Muscle of back (tissue), 3 donors: ENCODE measurements at regions not wholly inside any gene's neighbourhood (a gene's known extent, or its start where the extent isn't known, plus 50 kb on each side); places are given as distances from the start of the nearest gene placed in this dataset.
"Not testable (repeated sequence)": the region's sequence is repeated elsewhere in the genome, so short reads cannot be mapped to it uniquely, and the experiment has no call there.

Source experiments
- DNase-seq, 3 donors: peaks; one replicate each; pipeline versions ENCODE4 v3.0.0 to v3.0.0-alpha.2; 2013

DNA sequence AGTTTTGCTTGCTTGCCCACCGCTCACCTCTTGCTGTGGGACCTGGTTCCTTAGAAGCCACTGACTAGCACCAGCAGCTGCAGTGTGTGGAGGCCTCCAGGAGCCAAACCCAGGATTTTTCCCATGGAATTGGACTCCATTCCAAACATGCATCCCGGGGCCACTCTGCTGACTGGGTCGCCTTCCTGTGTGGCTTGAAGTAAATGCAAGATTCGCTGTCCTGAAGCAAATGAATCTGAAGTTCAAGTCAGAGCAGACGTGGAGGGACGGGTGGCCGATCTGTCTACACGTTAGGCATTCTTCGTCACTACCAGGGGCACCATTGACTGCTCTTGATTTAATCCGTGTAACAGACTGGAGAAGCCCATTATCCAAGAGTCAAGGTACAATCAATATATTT is 109.0 kb downstream of the SHOX start:
- DNase-seq = no peak

DNA sequence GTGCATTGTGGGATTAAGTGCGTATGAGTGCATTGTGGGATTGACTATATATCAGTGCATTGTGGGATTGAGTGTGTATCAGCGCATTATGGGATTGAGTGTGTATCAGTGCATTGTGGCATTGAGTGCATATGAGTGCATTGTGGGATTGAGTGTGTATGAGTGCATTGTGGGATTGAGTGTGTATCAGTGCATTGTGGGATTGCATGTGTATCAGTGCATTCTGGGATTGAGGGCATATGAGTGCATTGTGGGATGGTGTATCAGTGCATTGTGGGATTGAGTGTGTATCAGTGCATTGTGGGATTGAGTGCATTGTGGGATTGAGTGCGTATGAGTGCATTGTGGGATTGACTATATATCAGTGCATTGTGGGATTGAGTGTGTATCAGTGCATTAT is 106.4 kb downstream of the SHOX start:
- not testable (repeated sequence) for DNase-seq

DNA sequence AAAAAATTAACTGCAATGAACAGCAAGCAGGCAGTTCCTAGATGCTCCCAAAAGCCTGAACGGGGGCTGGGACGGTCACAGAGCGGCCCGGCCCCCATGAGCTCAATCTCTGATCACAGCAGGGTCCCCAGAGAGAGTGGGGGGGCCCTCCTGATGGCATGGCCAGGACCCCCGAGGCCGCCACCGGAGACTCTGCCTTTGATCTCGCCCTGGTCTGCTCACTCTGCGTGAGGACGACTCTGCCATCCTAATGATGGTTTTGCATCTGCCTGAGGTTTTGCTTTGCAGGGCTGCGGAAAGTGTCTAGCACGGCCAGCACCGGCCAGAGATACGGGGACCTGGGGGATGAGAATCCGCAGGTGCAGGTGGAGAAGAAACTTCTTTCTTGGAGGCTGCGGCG is 103.8 kb downstream of the SHOX start:
- no peak for DNase-seq

DNA sequence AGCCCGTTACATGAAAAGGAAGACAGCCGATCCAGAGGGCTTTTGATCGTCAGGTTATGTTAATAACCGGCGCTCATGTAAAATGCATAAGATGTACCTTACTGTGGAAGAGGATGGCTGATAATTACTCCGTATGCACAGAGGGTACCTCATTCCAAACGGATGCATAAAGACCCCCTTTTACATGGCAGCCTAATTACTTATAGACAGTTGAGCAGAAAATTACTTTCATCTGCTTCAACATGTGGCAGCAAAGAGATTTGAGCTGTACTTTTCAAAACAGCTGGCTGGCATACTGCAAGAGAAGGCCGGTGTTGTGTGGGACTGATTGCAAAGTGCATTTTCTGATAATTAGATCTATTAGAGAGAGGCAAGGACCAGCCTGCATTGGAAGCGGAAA is 103.4 kb downstream of the SHOX start:
- DNase-seq = no peak

DNA sequence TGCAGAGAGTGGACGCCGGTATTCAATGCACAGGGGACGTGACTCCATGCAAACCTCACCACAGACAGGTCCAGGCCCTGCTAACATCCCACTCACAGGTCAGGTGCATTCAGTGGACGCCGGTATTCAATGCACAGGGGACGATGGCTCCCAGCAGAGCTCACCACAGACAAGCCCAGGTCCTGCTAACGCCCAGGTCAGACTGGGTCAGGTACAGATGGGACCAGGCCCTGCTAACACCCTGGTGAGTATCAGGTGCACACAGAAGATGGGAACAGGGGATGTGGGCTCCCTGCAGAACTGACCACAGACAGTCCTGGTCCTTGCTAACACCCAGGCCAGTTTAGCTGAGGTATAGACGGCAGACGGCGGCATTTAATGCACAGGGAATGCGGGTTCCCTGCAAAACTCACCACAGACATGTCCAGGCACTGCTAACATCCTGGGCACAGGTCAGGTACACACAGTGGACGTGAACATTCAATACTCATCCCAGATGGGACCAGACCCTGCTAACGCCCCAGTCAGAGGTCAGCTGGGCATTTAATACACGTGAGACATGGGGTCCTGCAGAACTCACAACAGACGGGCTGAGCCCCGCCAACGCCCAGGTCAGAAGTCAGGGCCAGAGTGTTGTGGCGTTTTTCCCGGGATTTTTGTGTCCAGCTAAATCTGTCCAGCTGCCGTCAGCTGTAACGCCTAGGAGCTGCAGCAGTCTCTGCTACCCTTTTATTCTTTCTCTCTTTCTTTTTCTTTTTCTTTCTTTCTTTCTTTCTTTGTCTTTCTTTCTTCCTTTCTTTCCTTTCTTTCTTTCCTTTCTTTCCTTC is 99.2 kb downstream of the SHOX start:
- DNase-seq = no peak

DNA sequence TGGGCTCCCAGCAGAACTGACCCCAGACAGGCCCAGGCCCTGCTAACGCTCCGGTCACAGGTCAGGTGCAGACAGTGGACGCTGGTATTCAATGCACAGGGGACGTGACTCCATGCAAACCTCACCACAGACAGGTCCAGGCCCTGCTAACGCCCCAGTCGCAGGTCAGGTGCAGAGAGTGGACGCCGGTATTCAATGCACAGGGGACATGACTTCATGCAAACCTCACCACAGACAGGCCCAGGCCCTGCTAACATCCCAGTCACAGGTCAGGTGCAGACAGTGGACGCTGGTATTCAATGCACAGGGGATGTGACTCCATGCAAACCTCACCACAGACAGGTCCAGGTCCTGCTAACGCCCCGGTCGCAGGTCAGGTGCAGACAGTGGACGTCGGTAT is 98.5 kb downstream of the SHOX start:
- not testable (repeated sequence) for DNase-seq

DNA sequence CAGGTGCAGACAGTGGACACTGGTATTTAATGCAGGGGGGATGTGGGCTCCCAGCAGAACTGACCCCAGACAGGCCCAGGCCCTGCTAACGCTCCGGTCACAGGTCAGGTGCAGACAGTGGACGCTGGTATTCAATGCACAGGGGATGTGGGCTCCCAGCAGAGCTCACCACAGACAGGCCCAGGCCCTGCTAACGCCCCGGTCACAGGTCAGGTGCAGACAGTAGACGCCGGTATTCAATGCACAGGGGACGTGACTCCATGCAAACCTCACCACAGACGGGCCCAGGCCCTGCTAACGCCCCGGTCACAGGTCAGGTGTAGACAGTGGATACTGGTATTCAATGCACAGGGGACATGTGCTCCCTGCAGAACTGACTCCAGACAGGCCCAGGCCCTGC is 98.0 kb downstream of the SHOX start:
- not testable (repeated sequence) for DNase-seq

DNA sequence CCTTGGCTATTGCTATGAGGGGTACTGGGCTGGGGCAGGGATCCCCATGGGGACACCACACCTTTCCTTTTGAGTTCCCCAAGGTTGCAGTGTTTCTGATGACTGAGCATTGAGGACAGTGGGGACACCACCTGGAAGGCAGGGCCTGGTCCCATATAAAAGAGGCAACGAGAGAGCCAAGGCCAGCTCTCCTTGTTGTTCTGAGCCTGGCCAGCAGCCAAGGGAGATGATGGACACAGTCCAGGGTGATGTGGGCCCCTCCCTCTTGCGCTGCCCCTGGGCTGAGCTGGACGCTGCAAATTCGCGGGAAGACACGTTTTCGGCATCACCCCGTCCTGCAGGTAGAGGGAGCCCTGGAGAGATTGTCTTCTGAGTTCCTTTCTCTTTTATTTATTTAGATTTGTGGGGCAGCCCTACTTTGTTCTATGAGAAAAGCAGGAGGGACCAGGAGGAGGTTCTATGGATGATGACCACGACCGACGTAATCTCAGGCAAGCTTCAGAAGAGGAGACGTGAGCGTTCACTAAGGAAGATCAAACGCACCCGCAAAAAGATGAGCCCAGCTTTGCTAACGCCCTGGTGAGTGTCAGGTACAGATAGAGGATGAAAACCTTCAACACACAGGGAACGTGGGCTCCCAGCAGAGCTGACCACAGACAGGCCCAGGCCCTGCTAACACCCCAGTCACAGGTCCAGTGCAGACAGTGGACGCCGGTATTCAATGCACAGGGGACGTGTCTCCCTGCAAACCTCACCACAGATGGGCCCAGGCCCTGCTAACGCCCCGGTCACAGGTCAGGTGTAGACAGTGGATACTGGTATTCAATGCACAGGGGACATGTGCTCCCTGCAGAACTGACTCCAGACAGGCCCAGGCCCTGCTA is 97.4 kb downstream of the SHOX start:
- peak in 2 of 3 donors; percentile 9 to 21 for DNase-seq

DNA sequence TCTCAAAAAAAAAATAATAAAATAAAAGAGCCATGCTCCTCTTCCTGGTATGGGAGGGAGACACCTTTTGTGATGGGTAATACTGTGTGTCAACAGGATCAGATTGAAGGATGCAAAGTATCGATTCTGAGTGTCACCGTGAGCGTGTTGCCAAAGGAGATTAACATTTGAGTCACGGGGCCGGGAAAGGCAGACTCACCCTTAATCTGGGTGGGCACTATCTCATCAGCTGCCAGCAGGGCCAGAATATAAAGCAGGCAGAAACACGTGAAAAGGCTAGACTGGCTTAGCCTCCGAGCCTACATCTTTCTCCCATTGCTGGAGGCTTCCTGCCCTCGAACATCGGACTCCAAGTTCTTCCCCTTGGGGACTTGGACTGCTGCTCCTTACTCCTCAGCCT is 95.4 kb downstream of the SHOX start:
- no peak for DNase-seq

DNA sequence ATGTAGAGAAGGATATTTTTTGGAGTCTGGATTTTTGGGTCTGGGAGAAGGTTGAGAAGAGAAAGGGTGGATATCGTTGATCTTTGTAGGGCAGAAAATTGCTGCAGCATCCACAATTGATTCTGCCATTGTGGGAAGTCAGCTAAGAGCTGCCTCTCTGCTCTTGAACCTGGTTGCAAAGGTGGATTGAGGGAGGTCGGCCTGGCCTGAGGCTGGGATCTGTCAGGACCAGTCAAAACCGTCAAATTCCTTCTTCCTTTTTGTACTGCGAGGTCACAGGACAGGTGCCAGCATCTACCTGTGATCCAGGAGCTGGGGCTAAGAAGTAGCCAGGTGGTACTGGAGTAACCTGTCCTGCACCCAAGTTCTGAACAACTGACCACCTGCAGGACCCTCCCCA is 93.7 kb downstream of the SHOX start:
- no peak for DNase-seq

DNA sequence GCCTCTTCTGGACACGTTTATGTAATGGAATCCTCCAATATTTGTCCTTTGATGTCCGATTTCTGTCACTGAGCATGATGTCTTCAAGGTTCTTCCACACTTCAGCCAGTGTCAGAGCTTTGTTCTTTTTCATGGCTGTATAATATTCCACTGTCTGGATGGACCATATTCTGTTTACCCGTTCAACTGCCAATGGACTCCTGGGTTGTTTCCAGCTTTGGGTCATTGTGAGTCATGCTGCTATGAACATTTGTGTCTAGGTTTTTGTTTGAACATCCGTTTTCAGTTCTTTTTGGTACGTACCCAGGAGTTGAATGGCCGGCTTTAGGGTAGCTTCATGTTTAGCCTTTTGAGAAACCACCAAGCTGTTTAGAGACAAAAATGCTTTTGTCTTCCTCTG is 93.2 kb downstream of the SHOX start:
- no peak for DNase-seq

DNA sequence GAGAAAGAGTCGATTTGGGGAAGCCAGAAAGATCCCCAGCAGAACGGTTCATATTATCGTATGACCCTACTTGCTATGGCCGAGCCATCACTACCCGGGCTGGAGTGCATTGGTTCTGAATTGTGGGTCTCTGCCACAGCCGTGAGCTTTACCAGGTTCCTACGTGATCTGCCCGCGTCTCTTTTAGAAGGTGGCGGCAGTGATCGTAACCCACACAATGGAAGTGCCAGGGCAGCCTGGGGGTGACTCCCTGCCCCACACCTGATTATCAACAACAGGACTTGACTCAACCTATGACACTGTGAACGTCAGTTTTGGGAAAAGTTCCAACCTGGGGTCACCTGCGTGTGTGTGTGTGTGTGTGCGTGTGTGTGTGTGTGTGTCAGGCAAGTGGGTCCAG is 90.8 kb downstream of the SHOX start:
- DNase-seq = no peak

DNA sequence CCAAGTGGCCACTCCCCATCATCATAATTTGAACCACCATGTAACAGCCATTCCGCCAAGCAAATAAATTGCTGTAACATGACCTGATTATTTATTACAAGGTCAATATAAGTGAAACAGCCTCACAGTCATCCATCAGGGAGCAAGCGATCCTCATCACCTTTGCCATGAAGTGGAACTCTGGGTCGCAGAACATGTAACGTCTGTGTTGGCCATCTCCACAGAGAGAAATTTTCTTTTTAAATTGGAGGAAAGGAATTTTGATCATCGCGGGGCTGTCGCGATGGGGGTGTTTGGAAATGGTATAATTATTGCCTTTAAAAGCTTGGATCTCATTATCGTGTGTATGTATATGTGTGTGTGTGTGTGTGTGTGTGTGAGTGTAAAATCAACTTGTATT is 90.2 kb downstream of the SHOX start:
- DNase-seq = no peak

DNA sequence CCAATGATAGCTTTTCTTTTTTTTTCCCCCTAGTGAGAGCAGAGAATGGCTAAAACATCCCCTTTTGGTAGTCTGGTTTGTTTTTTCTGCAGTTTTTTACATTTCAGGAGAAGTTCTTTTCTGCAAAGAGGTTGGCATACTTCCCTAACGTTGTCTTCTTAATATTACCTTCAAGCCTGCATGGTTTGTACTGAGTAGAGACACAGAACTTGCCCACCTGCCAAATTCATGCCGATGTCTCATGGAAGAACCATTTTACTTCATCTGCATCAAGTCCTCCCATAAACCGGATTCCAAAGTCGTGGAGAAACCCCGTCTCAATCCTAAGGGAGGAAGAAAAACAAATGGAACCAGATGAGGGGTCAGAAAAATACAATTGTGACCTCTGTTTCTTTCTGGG is 89.7 kb downstream of the SHOX start:
- DNase-seq = peak in 1 of 3 donors; percentile 61

DNA sequence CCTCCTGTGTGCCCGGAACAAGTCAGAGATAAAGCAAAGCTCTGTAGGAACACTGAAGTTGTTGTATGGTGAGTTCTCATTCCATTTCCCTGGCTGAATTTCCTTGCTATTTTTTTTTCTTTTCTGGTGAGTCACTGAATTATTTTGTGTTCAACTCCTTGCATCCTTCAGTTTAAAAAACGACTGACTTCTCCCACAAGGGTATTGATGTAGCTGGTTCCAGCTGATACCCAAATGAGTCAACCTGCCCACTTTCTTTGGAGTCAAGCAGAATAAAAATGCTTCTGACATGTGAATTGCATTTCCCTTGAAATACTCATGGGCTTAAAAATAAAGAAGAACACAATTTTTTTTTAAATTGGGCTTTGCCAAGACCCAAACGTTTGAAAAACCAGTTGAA is 85.5 kb downstream of the SHOX start:
- DNase-seq = no peak

DNA sequence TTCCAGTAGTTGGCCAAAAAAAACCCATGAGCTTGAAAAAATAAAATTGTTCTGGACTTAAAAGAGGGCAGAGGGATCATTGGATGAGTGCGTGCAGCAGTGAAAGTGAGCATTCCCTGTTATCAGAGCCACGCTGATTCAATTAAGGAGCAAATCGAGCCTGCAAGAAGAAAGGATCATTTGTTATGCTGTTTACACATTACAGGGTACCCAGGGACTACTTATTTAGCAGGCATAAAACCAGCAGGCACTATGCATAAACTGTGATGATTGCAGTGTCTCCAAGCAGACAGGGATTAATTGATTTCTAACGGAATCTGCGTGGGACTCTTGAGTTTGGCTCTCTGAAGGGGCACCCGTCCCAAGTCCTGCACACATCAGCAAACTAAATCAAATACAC is 83.5 kb downstream of the SHOX start:
- no peak for DNase-seq
